ENCODE measurements at regions not wholly inside any gene's neighbourhood (a gene's known extent, or its start where the extent isn't known, plus 50 kb on each side); places are given as distances from the start of the nearest gene placed in this dataset.
"Not testable (repeated sequence)": the region's sequence is repeated elsewhere in the genome, so short reads cannot be mapped to it uniquely, and the experiment has no call there.

DNA sequence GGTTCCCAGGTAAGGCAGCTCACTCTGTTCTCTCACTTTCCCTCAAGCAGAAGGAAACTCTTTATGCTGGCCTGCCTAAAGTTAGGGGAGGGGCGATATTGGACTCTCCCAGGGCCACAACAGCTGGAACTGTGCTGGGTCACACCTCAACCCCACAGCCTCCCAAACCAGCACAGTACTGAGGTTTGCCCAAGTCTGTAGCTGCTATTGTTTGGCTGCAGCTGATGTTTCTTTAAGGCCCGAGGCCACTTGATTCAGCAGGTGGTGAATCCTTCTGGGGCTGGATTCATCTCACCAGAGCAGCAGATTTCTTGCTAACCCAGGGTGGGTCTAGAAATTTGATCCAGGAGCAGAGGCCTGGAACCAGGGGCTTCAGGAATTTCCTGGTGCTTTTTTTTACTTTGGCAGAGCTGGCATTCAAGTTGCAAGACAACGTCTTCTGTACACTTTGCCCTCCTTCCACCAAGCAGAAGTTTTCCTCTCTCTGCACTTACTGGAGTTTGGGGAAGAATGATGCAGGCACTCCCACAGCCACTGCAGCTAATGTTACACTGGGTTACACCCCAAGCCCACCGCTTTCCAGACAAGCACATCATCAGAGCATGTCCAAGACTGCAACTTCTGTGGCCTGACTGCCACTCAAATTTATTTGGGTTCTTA lies 544.7 kb upstream of the NDST4 start:
- DNase-seq (ENCODE audit: low read depth in 3 of 3) = no peak

DNA sequence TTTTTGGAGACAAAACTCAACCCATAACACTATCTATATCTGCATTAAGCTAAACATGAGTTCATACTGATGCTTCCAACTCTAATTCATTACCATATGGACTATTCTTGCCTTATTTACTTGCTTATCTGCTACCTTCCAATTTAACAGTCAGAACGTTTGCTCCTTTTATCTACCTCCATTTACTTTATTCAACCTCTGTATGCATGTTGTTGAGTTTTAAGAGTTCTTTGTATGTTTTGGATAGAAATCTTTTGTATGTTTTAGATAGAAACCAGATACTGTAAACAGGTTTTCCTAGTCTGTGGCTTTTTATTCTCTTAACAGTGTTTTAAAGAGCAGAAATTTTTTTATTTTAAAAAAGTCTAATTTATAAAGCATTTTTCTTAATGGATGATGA lies 542.2 kb upstream of the NDST4 start:
- no peak for DNase-seq (ENCODE audit: low read depth in 3 of 3)

DNA sequence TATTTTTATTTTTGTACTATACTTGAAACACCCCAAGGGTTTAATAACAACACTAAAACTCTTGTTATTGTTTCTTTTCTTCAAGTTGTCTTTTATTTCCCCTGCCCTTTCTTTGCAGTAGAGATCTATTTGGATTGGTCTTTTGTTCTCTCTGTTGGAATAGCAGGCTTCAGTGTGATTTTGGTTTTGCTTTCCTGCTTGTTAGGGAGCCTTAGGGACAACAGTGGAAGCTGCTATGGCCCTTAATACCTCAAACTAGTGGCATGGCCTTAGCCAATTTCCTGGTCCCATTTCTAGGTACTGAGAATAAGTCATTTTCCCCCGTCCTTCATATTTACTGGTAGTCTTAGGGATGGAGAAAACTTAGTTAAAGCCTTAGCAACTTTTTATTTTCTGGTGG lies 535.4 kb upstream of the NDST4 start:
- no peak for DNase-seq (ENCODE audit: low read depth in 3 of 3)

DNA sequence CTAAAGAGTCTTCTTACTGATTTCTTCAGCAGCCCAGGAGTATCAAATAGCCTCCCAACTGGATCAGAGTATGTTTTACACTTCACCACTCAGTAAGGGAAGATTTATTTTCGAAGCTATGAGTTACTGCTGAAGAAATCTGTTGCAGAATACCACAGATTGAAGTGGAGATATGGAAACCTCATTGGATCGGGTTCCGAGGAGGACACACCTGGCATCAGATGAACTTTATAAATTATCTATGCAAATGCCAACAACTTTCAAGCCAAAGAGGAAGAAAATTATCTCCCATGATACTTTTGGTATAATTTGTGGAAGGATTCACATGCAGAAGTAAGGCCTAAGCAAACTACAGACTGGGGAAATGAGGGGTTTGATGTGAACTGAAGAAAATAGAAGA lies 515.9 kb upstream of the NDST4 start:
- no peak for DNase-seq (ENCODE audit: low read depth in 3 of 3)

DNA sequence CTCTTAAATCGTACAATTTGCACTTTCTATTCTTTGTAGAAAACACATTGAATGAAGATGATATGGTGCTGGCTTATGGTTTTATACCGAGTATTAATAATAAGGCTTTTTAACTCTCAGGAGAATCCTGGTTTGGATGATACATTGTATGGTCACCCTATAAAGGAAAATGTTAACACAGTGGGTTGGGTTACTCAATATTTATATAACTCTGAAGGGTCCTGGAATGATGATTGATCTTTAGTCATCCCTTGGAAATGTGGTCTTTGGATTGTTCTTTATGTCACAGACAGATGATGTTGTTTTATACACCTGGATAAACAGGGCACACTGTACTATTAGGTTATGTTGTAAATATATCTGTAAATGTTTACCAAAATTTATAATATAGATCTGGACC lies 496.2 kb upstream of the NDST4 start:
- no peak for DNase-seq (ENCODE audit: low read depth in 3 of 3)

DNA sequence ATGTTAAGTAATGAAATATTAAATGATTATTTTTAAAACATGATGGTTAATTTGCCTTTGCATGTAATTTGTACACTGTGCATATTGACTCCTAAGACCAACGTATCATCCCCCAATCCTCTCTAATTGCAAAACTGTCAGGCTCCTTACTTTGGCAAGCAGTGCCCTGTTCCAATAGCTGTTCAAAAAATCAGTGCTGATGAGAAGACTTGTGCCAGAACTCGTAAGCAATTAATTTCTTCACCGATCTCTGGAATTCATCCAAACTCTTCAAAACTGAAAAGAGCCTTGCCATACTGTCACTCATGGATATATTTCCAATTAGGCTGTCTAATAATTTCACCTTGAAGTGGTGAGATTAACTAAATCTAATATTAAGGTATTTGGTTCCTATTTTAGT lies 493.9 kb upstream of the NDST4 start:
- no peak for DNase-seq (ENCODE audit: low read depth in 3 of 3)

DNA sequence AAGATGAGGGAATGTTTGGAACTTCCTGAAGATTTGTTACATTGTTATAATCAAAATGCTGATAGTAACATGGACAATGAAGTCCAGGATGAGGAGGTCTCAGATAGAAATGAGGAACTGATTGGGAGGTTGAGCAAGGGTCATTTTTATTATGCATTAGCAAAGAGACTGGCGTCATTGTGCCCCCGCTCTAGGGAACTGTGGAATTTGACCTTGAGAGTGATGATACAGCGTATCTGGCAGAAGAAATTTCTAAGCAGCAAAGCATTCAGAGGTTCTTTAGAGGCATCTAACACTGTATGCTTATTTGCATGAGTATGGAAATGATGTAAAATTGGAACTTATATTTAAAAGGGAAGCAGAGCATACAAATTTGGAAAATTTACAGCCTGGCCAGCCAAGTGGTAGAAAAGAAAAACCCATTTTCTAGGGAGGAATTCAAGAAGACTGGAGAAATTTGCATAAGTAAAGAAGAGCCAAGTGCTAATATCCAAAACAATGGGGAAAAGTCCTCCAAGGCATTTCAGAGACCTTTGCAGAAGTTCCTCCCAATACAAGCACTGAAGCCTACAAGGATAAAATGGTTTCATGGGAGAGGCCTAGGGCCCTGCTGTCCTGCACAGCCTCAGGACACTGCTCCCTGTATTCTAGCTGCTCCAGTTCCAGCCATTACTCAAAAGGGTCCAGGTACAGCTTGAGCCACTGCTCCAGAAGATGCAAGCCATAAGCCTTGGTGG lies 483.0 kb upstream of the NDST4 start:
- no peak for DNase-seq (ENCODE audit: low read depth in 3 of 3)

DNA sequence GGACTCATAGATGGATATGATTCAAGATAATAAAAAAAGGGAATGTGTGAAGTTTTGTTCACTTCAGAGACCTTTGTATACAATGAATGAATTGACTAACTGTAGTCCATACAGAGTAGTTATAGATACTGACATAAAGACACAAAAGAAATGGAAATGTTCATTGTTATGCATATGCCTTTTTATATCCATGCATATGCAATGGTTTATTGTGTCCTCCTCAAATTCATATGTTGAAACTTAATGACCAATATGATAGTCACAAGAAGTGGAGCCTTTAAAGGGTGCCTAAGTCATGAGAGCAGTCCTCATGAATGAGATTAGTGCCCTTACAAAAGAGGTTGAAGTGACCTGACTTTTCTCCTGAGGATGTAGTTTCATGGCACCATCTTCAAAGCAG lies 467.5 kb upstream of the NDST4 start:
- no peak for DNase-seq (ENCODE audit: low read depth in 3 of 3)

DNA sequence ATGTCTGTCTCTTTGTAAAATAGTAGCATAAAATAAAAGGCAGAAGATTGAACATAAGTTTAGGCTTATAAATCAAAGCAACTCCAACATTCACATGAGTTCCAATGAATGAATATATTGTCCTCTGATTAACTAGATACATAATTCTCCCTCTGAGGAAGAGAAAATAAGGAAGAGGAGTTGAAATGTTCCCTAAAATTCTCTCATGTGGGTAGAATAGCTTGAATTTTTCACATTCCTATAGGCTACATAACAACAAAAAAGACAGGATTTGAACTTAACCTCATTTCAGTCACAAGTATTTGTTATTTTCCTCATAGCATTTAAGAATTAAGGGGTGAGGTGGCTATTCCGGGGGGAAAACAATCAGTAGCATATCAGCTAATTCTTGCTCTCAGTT lies 462.4 kb upstream of the NDST4 start:
- no peak for DNase-seq (ENCODE audit: low read depth in 3 of 3)

DNA sequence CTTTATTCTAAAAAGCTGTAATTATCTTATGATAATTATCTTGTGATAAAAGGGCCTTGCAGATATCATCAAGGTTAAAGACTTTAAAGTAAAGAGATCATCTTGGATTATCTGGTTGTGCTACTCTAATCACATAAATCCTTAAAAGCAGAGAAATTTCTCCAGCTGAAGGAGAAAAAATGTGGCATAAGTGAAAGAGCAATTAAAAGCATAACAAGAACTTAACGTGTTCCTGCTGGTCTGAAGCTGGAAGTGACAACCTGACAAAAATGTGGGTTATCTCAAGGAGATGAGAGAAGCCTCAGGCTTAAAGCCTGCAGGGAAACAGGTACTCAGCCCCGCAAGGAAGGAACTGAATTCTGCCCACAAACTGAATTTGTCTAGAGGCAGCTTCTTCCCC lies 449.1 kb upstream of the NDST4 start:
- DNase-seq (ENCODE audit: low read depth in 3 of 3) = no peak

DNA sequence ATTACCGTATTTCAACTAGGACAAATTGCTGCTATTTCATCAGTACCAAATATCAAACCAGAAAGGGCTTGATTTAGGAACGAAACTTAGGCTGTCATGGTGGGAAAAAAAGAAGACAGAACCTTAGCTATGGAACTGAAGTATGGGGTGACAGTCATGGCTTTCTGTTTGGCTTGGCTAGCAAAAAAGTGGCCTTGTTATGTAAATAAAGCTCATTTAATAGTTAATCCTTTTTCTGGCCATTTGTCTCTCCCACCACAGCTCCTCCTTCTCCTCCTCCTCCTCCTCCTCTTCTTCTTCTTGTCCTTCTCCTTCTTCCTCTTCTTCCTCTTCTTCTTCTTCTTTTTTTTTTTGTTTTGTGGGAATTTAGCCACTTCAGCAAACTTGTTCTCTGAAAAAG lies 434.7 kb upstream of the NDST4 start:
- DNase-seq (ENCODE audit: low read depth in 3 of 3) = no peak

DNA sequence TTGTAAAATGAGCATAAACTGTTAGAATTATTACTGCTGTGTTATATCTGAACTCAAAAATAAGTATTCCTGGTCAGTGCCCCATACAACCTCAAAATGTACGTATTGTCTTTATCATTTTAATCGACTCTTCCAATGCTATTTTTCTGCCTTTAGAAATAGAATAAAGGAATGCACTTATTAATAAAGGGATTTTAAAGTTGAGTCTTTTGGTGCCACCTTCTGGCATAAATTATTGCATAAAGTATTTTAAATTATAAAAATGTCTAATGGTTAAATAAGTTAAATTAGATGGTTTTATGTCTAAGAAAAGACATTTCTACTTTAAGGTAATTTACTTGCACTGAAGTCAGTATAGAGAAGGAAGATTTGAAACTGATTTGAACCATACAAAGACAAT lies 424.0 kb upstream of the NDST4 start:
- no peak for DNase-seq (ENCODE audit: low read depth in 3 of 3)

DNA sequence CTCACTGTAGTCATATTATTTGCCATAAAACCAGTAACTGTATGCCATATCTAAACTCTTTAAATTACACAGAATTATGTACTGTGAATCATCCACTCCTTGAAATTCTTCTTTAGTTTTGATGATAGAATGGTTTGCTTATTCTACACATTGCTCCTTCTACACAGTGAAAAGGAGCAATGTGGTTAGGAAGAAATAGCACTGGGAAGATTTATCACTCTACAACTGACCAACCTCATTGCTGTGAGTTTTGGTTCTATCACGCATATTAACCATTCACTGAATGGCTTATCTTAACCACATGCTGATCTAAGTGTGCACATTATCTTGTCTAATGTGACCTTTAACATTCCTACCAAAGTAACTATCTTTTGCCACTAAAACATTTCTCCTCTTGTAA lies 415.7 kb upstream of the NDST4 start:
- DNase-seq (ENCODE audit: low read depth in 3 of 3) = no peak

DNA sequence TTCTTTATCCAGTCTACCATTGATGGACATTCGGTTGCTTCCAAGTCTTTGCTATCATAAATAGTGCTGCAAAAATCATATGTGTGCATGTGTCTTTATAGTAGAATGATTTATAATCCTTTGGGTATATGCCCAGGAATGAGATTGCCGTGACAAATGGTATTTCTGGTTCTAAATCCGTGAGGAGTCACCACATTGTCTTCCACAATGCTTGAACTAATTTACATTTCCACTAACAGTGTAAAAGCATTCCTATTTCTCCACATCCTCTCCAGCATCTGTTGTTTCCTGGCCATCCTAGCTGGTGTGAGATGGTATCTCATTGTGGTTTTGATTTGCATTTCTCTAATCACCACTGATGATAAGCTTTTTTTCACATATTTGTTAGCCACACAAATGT lies 406.1 kb upstream of the NDST4 start:
- not testable (repeated sequence) for DNase-seq (ENCODE audit: low read depth in 3 of 3)

DNA sequence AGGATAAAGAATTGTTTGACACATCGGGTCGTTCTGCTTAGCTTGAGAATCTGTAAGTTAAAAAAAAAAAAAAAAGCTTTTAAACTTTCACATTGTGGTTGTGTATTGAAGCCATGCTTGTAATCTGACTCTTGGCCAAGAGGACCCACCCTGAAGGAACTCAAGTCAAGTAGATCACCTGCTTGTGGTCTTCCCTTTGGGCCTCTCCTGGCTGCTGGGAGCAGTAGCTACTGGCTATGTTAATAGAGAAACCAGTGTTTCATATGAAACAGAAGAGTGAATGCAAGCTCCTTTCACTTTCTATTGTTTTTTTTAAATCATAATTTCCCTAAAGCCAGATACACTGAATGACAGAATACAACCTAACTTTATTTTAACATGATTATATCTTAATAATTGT lies 402.4 kb upstream of the NDST4 start:
- no peak for DNase-seq (ENCODE audit: low read depth in 3 of 3)

DNA sequence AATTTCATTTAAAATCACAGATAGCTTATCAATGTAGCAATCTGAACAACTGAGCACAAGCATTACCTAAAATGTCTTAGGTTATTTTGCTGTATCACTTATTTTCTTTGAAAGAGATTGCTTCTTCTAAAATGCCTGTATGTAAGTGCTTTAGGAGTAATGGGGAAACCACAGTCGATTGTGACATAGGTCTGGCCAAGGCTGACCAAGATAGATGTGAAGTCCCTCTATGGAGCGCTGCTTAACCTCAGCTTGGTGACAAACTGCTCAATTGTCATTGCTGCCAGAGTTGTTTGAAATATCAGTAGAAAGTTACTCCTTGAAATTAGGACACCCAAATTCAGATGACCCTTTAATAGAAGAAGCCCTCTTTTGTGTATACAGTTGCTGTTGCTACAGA lies 401.9 kb upstream of the NDST4 start:
- no peak for DNase-seq (ENCODE audit: low read depth in 3 of 3)

DNA sequence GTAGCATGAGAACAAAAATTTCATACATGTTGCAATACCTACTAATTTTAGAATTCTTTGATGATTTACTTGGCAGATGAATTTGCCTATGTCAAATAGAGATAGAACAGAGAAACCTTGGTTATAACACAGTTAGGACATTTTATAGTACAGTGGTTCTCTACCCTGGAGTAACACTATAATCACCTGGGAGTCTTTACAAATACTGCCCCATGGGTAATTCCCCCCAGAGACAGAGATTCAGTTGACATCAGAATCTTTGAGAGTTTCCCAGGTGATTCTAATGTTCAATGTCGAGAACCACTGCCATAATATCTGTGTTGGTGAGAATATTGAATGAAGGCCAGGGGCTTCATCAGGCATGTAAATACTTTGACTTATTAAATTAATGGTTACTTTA lies 401.3 kb upstream of the NDST4 start:
- DNase-seq (ENCODE audit: low read depth in 3 of 3) = no peak

DNA sequence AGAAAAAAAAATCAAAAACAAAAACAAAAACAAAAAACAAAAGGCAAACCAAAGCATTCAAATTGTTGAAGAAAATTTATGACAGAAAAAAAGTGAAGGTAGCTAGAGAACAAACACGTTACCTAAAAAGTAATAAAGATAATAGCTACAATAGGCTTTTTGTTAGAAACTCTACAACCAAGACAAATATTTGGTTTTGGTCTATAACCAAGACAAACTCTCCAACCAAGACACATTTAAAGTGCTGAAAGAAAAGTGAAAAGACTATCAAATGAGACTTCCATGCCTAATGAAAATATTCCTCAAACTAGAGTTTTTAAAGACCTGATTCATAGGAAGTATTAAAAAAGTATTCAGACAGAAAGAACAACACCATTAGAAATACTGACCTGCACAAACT lies 391.9 kb upstream of the NDST4 start:
- DNase-seq (ENCODE audit: low read depth in 3 of 3) = no peak

DNA sequence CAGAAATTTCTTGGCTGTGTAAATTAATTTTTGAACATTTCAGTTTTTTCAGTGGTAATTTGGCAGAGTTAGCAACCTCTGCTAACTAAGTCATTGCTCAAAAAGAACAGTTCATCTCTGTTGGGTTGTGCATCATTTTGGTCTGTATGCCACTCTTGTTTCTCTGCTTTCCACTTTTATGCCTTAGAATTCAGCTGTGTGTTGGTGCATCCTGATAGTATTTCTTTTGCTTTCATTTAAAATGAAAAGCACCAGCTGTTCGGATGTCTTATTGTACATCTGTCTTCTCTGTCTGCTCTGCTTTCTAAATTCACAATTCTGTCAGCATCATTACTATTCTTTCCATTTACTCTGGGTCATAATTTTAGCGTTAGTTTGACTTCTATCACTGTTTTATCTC lies 388.2 kb upstream of the NDST4 start:
- no peak for DNase-seq (ENCODE audit: low read depth in 3 of 3)

DNA sequence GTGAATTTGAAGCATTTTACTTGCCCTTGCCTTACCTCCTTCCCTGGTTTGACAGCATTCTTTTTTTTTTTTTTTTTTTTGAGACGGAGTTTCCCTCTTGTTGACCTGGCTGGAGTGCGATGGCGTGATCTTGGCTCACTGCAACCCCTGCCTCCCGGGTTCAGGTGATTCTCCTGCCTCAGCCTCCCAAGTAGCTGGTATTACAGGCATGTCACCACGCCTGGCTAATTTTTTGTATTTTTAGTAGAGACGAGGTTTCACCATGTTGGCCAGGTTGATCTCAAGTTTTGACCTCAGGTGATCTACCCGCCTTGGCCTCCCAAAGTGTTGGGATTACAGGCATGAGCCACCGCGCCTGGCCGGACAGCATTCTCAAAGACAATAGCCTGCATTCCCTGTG lies 380.4 kb upstream of the NDST4 start:
- not testable (repeated sequence) for DNase-seq (ENCODE audit: low read depth in 3 of 3)

DNA sequence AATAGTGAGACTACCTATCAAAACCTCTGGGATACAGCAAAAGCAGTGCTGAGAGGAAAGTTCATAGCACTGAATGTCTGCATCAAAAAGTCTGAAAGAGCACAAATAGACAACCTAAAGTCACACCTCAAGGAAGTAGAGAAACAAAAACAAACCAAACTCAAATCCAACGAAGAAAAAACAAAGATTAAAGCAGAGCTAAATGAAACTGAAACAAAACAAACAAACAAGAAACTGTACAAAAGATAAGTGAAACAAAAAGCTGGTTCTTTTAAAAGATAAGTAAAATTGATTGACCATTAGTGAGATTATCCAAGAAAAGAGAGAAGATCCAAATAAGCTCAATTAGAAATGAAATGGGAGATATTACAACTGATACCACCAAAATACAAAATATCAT lies 378.3 kb upstream of the NDST4 start:
- DNase-seq (ENCODE audit: low read depth in 3 of 3) = no peak

DNA sequence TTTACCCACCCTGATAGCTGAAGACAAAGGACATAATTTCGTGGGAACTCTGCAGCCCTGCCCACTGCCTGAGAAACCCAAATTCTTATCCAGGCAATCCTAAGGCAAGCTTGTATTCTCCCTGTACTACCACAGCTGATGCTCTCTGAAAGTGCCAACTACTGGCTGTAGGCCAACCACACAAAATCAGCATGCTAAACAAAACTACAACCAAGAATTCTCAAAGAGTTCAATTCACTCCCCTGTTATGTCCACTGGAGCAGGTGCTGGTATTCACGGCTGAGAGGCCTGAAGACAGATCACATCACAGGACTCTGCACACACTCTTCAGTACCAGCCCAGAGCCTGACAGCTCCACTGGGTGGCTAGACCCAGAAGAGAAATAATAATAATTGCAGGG lies 375.9 kb upstream of the NDST4 start:
- DNase-seq (ENCODE audit: low read depth in 3 of 3) = no peak

DNA sequence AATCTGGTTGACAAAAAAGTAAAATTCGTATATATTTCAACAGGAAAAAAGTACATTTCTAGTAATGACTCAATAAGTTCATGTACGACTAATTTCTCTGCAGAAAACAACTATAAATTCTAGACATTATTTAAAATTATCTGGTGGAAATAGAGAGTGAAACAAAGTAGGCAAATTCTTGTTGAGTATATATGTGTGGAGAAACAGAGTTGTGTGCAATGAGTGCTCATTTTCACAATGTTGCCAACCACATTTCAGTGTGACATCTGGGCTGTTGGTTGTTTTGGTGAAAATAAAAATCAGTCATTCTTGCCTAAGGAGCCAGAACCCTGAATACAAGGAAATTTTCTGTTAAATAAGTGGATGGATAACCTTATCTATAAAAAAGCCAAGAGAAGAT lies 372.0 kb upstream of the NDST4 start:
- no peak for DNase-seq (ENCODE audit: low read depth in 3 of 3)

DNA sequence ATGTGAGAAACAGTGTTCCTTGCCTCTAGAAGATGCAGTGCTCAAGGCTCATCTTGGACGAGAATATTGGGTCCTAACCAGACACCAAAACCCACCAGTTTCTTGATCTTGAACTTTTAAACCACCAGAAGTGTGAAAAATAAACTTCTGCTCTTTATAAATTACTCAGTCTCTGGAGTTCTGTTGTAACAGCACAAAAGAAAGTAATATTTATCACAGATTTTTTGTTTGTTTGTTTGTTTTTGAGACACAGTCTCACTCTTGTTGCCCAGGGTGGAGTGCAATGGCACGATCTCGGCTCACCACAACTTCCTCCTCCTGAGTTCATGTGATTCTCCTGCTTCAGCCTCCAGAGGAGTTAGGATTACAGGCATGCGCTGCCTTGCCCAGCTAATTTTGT lies 371.1 kb upstream of the NDST4 start:
- no peak for DNase-seq (ENCODE audit: low read depth in 3 of 3)

Measured in stimulated activated CD4-positive, alpha-beta T cell treated with anti-CD3 and anti-CD28 coated beads, TNF-alpha, amount 100 ng/mL, for 24 hours (primary cell).